ENCODE measurements at regions not wholly inside any gene's neighbourhood (a gene's known extent, or its start where the extent isn't known, plus 50 kb on each side); places are given as distances from the start of the nearest gene placed in this dataset.

DNA sequence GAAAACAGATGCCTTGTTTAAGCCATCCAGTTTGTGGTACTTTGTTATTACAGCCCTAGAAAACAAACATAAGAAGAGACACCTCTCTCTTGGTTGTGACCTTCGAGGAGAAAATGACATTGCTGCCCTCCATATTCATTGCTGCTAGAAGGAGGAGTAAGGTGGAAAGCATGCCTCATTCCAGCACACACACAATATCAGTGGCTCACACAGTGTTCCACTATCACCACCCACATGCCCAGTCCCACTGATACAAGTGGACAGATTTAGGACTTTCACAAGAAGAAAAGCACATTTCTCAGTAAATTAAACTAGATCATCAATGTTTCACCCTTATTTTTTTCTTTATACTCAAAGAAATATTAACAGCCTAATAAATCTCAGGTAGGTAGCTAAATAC lies 143.6 kb downstream of the PHLDA1 start:
- TF ChIP-seq POLR2A (IDR thresholded peaks at IDR 0.05) (no peak), CTCF (IDR thresholded peaks at IDR 0.05 in 8 of 11, conservative IDR thresholded peaks at IDR 0.05 in 3 of 11) (no peak), POLR2AphosphoS5 (IDR thresholded peaks at IDR 0.05) (no peak)

Data from spleen (tissue), 7 donors.